A549 (cell line): ENCODE measurements at regions not wholly inside any gene's neighbourhood (a gene's known extent, or its start where the extent isn't known, plus 50 kb on each side); places are given as distances from the start of the nearest gene placed in this dataset.

ENCODE experiments used
- ATAC-seq, 2 experiments: fragments of 200-7000 bp in 1 of 2; fragments of >200 bp in 1 of 2; cut with Nextera tagmentation in 1 of 2; cut with Tn5 transposase in 1 of 2; 3 replicates each; pipeline versions ENCODE4 v1.8.0 to v1.9.1; 2018 to 2020; ENCODE audit warnings: mild to moderate bottlenecking in 1 of 2, moderate library complexity in 1 of 2
- CTCF ChIA-PET: fragments of 300-600 bp; sonication (Branson Sonifier 250); formaldehyde crosslinking; extraction: SDS; loops from one replicate; lab custom pipeline; 2021; ENCODE audit warnings: antibody characterized with exemption, inconsistent platforms; lab: Yijun Ruan, JAX
- POLR2A ChIA-PET: fragments of 350-600 bp; formaldehyde crosslinking; extraction: SDS; loops from one replicate; lab custom pipeline; 2021; ENCODE audit warnings: antibody characterized with exemption, inconsistent platforms; lab: Yijun Ruan, JAX
- DNase-seq, 2 experiments: peaks; one replicate each; pipeline versions ENCODE4 v3.0.0 to v3.0.0-alpha.2; 2011 to 2016; ENCODE audit warnings: low read depth in 1 of 2, low spot score in 1 of 2
- FAIRE-seq: peaks from 2 replicates; lab custom pipeline; 2011; peaks lifted over from hg19 to GRCh38; lab: Jason Lieb, UNC
- H3K27ac ChIP-seq, 2 experiments: fragments of >200 bp; sonication (Bioruptor Twin); formaldehyde crosslinking; 3 replicates each; pipeline ENCODE4 v1.5.1; 2016 to 2017
- H3K4me1 ChIP-seq: fragments of >200 bp; sonication (Bioruptor Twin); formaldehyde crosslinking; 3 replicates; pipeline ENCODE4 v1.6.1; 2016
- H3K4me2 ChIP-seq: fragments of >200 bp; sonication (Bioruptor Twin); formaldehyde crosslinking; 3 replicates; pipeline ENCODE4 v1.6.1; 2016
- H3K4me3 ChIP-seq: fragments of >200 bp; sonication (Bioruptor Twin); formaldehyde crosslinking; 3 replicates; pipeline ENCODE4 v1.5.1; 2016
- H3K9me3 ChIP-seq: fragments of >200 bp; sonication (Bioruptor Twin); formaldehyde crosslinking; 3 replicates; pipeline ENCODE4 v1.6.1; 2016
- ATOH8 ChIP-seq: fragments of 250-450 bp; sonication (Bioruptor Pico); IDR thresholded peaks from 2 replicates; pipeline ENCODE4 v1.5.0; 2020; ENCODE audit warnings: low read depth, mild to moderate bottlenecking, moderate library complexity
- BHLHE40 ChIP-seq: IDR thresholded peaks from 2 replicates; pipeline ENCODE4 v1.6.1; 2012; ENCODE audit warnings: low read depth, low read length, inconsistent platforms
- CBX2 ChIP-seq: fragments of 200-600 bp; sonication (generic); IDR thresholded peaks from 2 replicates; pipeline ENCODE4 v1.6.1; 2016; ENCODE audit warnings: low read depth, mild to moderate bottlenecking, borderline replicate concordance
- CBX8 ChIP-seq: fragments of 200-600 bp; sonication (generic); IDR thresholded peaks from 2 replicates; pipeline ENCODE4 v1.6.1; 2016
- CTCF ChIP-seq: fragments of >200 bp; sonication (Bioruptor Twin); formaldehyde crosslinking; IDR thresholded peaks from 3 replicates; pipeline ENCODE4 v1.5.1; 2016
- E2F6 ChIP-seq: IDR thresholded peaks from 2 replicates; pipeline ENCODE4 v1.6.1; 2012; ENCODE audit warnings: low read depth, borderline replicate concordance
- EHMT2 ChIP-seq: fragments of 200-600 bp; sonication (generic); IDR thresholded peaks from 2 replicates; pipeline ENCODE4 v1.6.1; 2016; ENCODE audit warnings: antibody characterized with exemption, low read depth, mild to moderate bottlenecking, moderate library complexity
- EP300 ChIP-seq, 2 experiments: fragments of >200 bp; sonication (Bioruptor Twin); formaldehyde crosslinking; IDR thresholded peaks; 2 replicates in 1 of 2; 3 replicates in 1 of 2; pipeline ENCODE4 v1.6.1; 2016 to 2017
- ESRRA ChIP-seq: fragments of 150-350 bp; IDR thresholded peaks from 2 replicates; pipeline ENCODE4 v1.6.1; 2014; ENCODE audit warnings: mild to moderate bottlenecking, low read length, borderline replicate concordance
- FOXS1 ChIP-seq: fragments of 250-450 bp; sonication (Bioruptor Pico); IDR thresholded peaks from 2 replicates; pipeline ENCODE4 v1.5.0; 2020; ENCODE audit warnings: mild to moderate bottlenecking, moderate library complexity
- HES2 ChIP-seq: fragments of >200 bp; sonication (Bioruptor Twin); formaldehyde crosslinking; IDR thresholded peaks from 2 replicates; pipeline ENCODE4 v1.6.1; 2016
- HMGXB4 ChIP-seq: fragments of 250-450 bp; sonication (Bioruptor Pico); IDR thresholded peaks from 2 replicates; pipeline ENCODE4 v1.5.0; 2021; ENCODE audit warnings: mild to moderate bottlenecking, moderate library complexity, borderline replicate concordance
- HOXB13 ChIP-seq: fragments of 250-450 bp; sonication (Bioruptor Pico); IDR thresholded peaks from 2 replicates; pipeline ENCODE4 v1.5.0; 2020; ENCODE audit warnings: low read depth, mild to moderate bottlenecking, moderate library complexity
- MYC ChIP-seq: IDR thresholded peaks from 2 replicates; pipeline ENCODE4 v1.6.1; 2012; ENCODE audit warnings: mild to moderate bottlenecking, inconsistent platforms, low read length, improper control_type of control experiment, borderline replicate concordance
- RAD21 ChIP-seq, 2 experiments: fragments of >200 bp in 1 of 2; sonication (Bioruptor Twin) in 1 of 2; formaldehyde crosslinking in 1 of 2; IDR thresholded peaks in 1 of 2; conservative IDR thresholded peaks in 1 of 2; 2 replicates in 1 of 2; 3 replicates in 1 of 2; pipeline ENCODE4 v1.6.1; 2012 to 2018; ENCODE audit warnings: inconsistent platforms in 1 of 2
- REST ChIP-seq: fragments of 200-600 bp; sonication (generic); IDR thresholded peaks from 2 replicates; pipeline ENCODE4 v1.6.1; 2016; ENCODE audit warnings: antibody characterized with exemption, mild to moderate bottlenecking, moderate library complexity
- RFX5 ChIP-seq: fragments of 450-650 bp; IDR thresholded peaks from 2 replicates; pipeline ENCODE4 v1.7.1; 2014; ENCODE audit warnings: antibody characterized with exemption, mild to moderate bottlenecking, moderate library complexity
- RNF2 ChIP-seq: fragments of 200-600 bp; sonication (generic); IDR thresholded peaks from 2 replicates; pipeline ENCODE4 v1.6.1; 2016; ENCODE audit warnings: low read depth, mild to moderate bottlenecking, antibody characterized with exemption, moderate library complexity, borderline replicate concordance
- SREBF2 ChIP-seq: fragments of 450-650 bp; IDR thresholded peaks from 2 replicates; pipeline ENCODE4 v1.6.1; 2014; ENCODE audit warnings: mild to moderate bottlenecking, moderate library complexity
- TP53 ChIP-seq: fragments of 250-450 bp; sonication (Bioruptor Pico); IDR thresholded peaks from 2 replicates; pipeline ENCODE4 v1.5.0; 2021; ENCODE audit warnings: mild to moderate bottlenecking, moderate library complexity
- ZNF302 ChIP-seq: fragments of 250-450 bp; sonication (Bioruptor Pico); IDR thresholded peaks from 2 replicates; pipeline ENCODE4 v1.9.0; 2021; ENCODE audit warnings: inconsistent platforms, mild to moderate bottlenecking, moderate library complexity
- ZSCAN20 ChIP-seq: fragments of 250-450 bp; sonication (Bioruptor Pico); IDR thresholded peaks from 2 replicates; pipeline ENCODE4 v1.8.0; 2022; ENCODE audit warnings: mild to moderate bottlenecking, moderate library complexity
- WGBS: methylation state at CpG from one replicate; pipeline ENCODE4 v1.1.6; 2017; ENCODE audit errors: missing lambda C conversion rate; 5-methylcytosine and 5-hydroxymethylcytosine counted together

- no peak overlapping the region for H3K4me2 ChIP-seq
- H3K9me3 ChIP-seq = no peaks in the 10 kb centered on the region
- ChIA-PET POLR2A (no interaction called here), CTCF (no interaction called here)
- no peak overlapping the region for H3K4me3 ChIP-seq
- H3K27ac ChIP-seq = no peak overlapping the region
- ATAC-seq (no peak), DNase-seq (no peak), FAIRE-seq (no peak)
- no peak for TF ChIP-seq MYC
- no peak for TF ChIP-seq CBX2
- TF ChIP-seq BHLHE40 = no peak
- no peak for TF ChIP-seq FOXS1
- TF ChIP-seq ATOH8 (CRISPR knock-in tag) = no peak
- TF ChIP-seq RFX5 = no peak
- 25% methylated on average over 2 of the region's 2 CpGs for WGBS
- no peaks in the 10 kb centered on the region for H3K4me1 ChIP-seq
Observed at GRCh38 chr6:19301980-19302379, 535.2 kb upstream of the ID4 start.

GRCh38 chr6:19303383-19303782 is 533.8 kb upstream of the ID4 start:
- 57% methylated on average over 5 of the region's 5 CpGs for WGBS

GRCh38 chr6:19309661-19310060 is 527.5 kb upstream of the ID4 start:
- POLR2A ChIA-PET = no interaction called here
- 76% methylated on average over 1 of the region's 1 CpG for WGBS
- Histone ChIP-seq H3K27ac (no peak overlapping the region), H3K4me2 (no peak overlapping the region), H3K4me1 (no peaks in the 10 kb centered on the region), H3K9me3 (no peaks in the 10 kb centered on the region), H3K4me3 (no peak overlapping the region)
- CTCF ChIA-PET = no interaction called here
- no peak for ATAC-seq
- no peak for FAIRE-seq
- no peak for DNase-seq
- TF ChIP-seq ATOH8 (CRISPR knock-in tag) = no peak
- no peak for TF ChIP-seq HOXB13 (CRISPR knock-in tag)
- TF ChIP-seq REST = no peak
- TF ChIP-seq EHMT2 = no peak
- no peak for TF ChIP-seq CBX8
- no peak for TF ChIP-seq ZSCAN20 (CRISPR knock-in tag)
- TF ChIP-seq FOXS1 = no peak
- no peak for TF ChIP-seq HES2
- TF ChIP-seq ESRRA = no peak
- no peak for TF ChIP-seq RNF2
- TF ChIP-seq CTCF = no peak
- TF ChIP-seq TP53 (CRISPR knock-in tag) = no peak
- TF ChIP-seq CBX2 = no peak
- no peak for TF ChIP-seq SREBF2
- no peak for TF ChIP-seq E2F6
- TF ChIP-seq ZNF302 (CRISPR knock-in tag) = no peak
- no peak for TF ChIP-seq RFX5

More at GRCh38 chr6:19303383-19303782, 533.8 kb upstream of the ID4 start:
- Histone ChIP-seq H3K27ac (no peak overlapping the region), H3K9me3 (no peaks in the 10 kb centered on the region), H3K4me2 (no peak overlapping the region), H3K4me1 (no peaks in the 10 kb centered on the region), H3K4me3 (no peak overlapping the region)
- ChIA-PET POLR2A (no interaction called here), CTCF (no interaction called here)
- DNase-seq (no peak), FAIRE-seq (no peak), ATAC-seq (no peak)
- TF ChIP-seq EP300 (IDR thresholded peaks at IDR 0.05) (no peak), RAD21 (conservative IDR thresholded peaks at IDR 0.05 in 1 of 2, IDR thresholded peaks at IDR 0.05 in 1 of 2) (no peak), SREBF2 (no peak), HMGXB4 (no peak)
